DMS153 treated with DMSO at 0.1 percent for 48 hours (cell line): ENCODE measurements at regions not wholly inside any gene's neighbourhood (a gene's known extent, or its start where the extent isn't known, plus 50 kb on each side); places are given as distances from the start of the nearest gene placed in this dataset.

Experiments
- DNase-seq: peaks from one replicate; lab custom pipeline; 2025; ENCODE audit not compliant: unreplicated experiment; lab: John Stamatoyannopoulos, UW

GRCh38 chr13:59497621-59498247 lies 666.0 kb downstream of the DIAPH3 start:
- DNase-seq, result no peak

GRCh38 chr13:59501004-59501403 lies 662.7 kb downstream of the DIAPH3 start:
- no peak for DNase-seq

DNA sequence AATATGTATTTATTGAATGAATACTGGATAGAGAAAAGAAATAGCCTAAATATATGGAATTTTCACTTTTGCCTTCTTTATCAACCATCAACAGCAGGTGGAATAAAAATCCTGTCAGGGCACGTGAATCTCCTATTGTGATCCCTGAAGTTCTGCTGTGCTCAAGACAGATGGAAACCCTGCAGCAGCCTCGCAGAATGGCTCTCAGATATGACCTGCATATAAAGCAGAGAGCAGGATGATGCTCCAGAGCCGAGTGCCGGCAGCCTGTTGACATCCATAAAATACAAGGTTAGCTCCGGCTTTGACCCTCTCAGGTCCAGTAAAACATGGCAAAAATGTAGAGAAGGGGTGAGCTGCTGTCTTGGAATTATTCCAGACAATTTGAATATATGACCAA lies 659.3 kb downstream of the DIAPH3 start:
- no peak for DNase-seq

- no peak for DNase-seq
Measured at GRCh38 chr13:59510386-59510785, 653.3 kb downstream of the DIAPH3 start.

DNA sequence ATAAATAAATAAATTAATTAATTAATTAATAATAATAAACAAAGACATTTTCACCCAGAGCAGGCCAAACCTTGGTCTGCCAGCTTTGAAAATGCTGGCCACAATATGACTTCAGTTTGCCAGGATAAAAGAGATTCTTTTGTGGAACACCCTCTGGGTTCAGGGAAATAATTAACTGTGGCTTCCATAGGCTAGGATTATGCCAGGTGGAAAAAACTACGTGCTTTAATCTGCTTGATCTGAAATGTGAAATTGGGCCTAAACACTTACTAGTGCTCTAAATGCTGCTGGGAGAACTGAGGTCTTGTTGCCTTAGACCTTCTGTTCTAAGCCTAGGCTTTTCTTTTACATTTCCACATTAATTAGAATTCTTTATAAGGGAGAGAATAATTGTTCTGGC lies 650.0 kb downstream of the DIAPH3 start:
- no peak for DNase-seq

DNA sequence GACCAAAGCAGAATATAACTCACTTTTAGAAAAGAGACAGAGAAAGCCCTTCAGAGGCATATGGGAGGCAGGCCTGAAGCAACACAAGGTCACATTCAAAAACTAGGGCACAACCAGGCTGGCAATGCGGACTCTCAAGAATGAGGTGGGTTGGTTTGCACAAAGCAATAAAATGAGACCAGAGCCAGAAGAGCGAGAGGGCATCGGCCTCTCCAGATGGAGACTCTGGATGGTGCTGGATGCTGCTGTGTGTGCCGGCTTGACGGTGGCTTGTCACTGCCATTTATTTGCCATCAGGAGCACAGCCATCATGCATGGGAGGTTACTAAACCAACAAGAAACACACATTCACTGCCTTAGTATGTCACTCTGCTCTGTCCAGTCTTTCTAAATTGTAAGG lies 649.4 kb downstream of the DIAPH3 start:
- DNase-seq, result no peak

- no peak for DNase-seq
Measured at GRCh38 chr13:59519819-59520218, 643.9 kb downstream of the DIAPH3 start.

DNA sequence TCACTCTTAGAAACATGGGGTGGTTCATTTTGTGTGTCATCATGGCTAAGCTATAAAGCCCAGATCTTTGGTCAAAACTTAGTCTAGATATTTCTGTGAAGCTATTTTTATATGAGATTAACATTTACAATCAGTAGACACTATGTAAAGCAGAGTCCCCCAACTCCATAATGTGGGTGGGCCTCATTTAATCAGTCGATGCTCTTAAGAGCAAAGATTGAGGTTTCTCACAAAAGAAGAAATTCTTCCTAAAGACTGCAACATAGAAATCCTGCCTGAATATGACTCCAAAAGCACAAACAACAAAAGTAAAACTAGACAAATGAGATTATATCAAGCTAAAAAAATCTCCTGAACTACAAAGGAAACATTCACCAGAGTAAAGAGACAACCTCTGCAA lies 642.2 kb downstream of the DIAPH3 start:
- DNase-seq, result no peak

GRCh38 chr13:59522652-59523051 lies 641.1 kb downstream of the DIAPH3 start:
- DNase-seq, result no peak

GRCh38 chr13:59527500-59527899 lies 636.2 kb downstream of the DIAPH3 start:
- no peak for DNase-seq

- DNase-seq, result peak; percentile 54
Measured at GRCh38 chr13:59531571-59532091, 632.1 kb downstream of the DIAPH3 start.

- DNase-seq, result no peak
Measured at GRCh38 chr13:59532405-59532804, 631.3 kb downstream of the DIAPH3 start.

DNA sequence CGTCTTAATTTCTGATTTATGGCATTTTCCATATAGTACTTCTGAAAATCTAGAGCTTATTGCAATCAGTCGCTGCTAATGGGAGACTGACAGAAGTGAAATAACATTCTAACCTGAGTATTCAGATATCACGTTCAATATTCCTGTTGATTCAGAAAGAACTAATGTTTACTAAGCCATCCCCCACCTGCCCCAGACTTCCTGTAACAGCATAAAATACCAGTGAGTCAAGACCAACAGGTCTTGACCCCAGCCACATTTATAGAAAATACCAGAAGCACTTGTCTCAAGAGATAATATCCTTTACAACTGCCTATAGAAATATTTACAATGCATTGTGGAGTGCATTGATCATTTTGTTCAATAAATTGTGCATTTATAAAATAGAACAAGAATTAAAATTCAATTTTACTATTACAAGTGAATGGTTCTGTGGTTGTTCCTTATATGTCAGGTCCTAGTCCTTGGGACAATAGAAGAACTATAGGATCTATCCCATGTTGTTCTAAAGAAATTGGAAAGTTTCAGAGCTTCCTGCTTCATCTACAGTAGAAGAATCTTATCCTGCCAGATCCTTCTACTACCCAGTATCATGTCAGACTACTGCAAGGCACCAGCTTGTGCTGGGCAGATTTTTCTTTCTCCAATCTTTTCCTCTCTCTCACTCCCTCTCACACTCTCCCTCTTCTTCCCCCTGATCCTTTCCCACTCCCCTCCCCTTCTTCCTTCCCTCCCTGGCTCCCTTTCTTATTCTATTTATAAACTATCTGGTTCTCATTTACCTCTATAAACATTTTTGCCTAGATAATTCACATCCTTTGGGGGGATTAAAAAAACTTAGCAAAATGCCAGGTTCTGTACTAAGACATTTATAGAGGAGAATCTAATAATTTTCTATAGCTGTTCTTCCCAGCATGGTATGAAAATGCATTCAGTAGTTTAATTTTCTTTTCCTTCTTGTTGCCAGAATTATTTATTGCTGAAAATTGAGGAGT lies 629.9 kb downstream of the DIAPH3 start:
- DNase-seq, result no peak

GRCh38 chr13:59534806-59535205 lies 628.9 kb downstream of the DIAPH3 start:
- no peak for DNase-seq

DNA sequence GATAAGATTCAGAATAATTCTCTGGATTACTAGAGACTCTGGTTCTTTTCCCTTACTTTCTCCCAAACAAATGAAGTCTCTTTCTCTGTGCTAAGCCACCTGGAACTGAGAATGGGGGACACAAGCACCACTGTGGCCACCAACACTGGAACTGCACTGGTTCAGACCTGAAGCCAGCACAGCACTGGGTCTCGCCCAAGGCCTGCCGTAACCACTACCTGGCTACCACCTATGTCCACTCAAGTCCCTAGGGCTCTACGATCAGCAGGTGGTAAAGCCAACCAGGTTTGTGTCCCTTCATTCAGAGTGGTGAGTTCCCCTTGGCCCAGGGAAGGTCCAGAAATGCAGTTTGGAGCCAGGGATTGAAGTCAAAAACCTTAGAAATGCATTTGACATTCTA lies 626.2 kb downstream of the DIAPH3 start:
- DNase-seq, result no peak

DNA sequence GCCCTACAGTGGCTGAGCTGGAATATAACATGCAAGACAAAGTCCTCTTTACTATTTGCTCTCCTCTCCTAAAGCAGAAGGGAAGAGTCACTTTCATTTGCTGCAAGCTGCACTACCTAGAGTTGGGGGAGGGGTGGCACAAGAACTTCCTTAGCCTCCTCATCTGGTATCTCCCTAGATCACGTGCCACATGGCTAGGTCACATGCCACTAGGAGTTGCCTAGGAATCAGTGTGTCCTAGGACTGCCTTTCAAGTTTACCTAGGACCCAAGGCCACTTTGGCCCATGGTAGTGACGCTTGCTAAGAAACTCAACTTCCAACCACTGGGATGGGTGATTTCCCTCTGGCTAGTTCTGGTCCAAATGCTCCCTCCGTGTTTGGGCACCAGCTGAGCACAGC lies 625.2 kb downstream of the DIAPH3 start:
- DNase-seq, result no peak

GRCh38 chr13:59542303-59542702 lies 621.4 kb downstream of the DIAPH3 start:
- no peak for DNase-seq

GRCh38 chr13:59543418-59543817 lies 620.3 kb downstream of the DIAPH3 start:
- no peak for DNase-seq

- no peak for DNase-seq
Measured at GRCh38 chr13:59545007-59545406, 618.7 kb downstream of the DIAPH3 start.

- no peak for DNase-seq
Measured at GRCh38 chr13:59546178-59546577, 617.5 kb downstream of the DIAPH3 start.

DNA sequence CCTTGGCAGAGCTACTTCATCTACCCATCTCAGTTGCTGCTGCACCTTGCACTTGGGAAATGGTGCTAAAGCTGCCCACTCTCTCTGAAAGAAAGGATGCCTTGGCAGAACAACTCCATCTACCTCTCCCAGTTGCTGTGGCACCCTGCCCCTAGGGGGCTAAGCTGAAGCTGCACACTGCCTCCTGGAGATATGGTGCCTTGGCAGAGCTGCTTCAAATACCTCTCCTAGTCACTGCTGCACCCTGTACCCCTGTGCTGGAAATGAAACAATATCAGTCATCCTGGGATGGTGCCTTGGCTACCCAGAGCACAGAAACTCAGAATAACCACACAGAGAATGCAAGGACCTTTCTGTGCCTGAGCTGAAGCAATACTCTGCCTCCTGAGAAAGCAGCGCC lies 615.8 kb downstream of the DIAPH3 start:
- DNase-seq, result no peak

DNA sequence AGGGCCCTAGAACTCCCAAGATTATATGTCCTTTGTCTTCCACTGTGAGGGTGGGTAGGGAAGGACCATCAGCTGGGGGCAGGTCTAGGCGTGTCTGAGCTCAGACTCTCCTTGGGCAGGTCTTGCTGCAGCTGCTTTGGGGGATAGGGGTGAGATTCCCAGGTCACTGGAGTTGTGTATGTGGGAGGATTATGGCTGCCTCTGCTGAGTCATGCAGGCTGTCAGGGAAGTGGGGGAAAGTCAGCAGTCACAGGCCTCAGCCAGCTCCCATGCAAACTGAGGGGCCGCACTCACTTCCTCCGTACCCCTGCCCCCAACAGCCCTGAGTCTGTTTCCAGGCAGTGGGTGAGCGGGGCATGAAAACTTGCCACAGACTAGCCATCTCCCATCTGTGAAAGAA lies 600.8 kb downstream of the DIAPH3 start:
- no peak for DNase-seq
